GM23338 (cell line): ENCODE measurements at regions not wholly inside any gene's neighbourhood (a gene's known extent, or its start where the extent isn't known, plus 50 kb on each side); places are given as distances from the start of the nearest gene placed in this dataset.

Experiments
- ATAC-seq: fragments of 200-7000 bp; cut with Tn5 transposase; 3 replicates; pipeline ENCODE4 v1.9.1; 2020
- DNase-seq: peaks from one replicate; pipeline ENCODE4 v3.0.0-alpha.2; 2015; ENCODE audit warnings: low spot score
- H2AFZ ChIP-seq: fragments of 200-600 bp; sonication (generic); 2 replicates; pipeline ENCODE4 v1.8.0; 2016; ENCODE audit warnings: antibody characterized with exemption, mild to moderate bottlenecking, moderate library complexity
- H3F3A ChIP-seq: fragments of 200-600 bp; sonication (generic); replicated peaks from 2 replicates; pipeline ENCODE4 v1.8.0; 2017; ENCODE audit warnings: antibody characterized with exemption, mixed run types, low read depth
- H3K27ac ChIP-seq: fragments of 200-600 bp; sonication (generic); 2 replicates; pipeline ENCODE4 v1.6.1; 2016; ENCODE audit warnings: low read depth
- H3K27me3 ChIP-seq: fragments of 200-600 bp; sonication (generic); 2 replicates; pipeline ENCODE4 v1.8.0; 2016; ENCODE audit warnings: mild to moderate bottlenecking, mixed run types, moderate library complexity; ENCODE audit not compliant: insufficient read depth
- H3K36me3 ChIP-seq: fragments of 200-600 bp; sonication (generic); 2 replicates; pipeline ENCODE4 v1.8.0; 2016; ENCODE audit warnings: mild to moderate bottlenecking; ENCODE audit not compliant: insufficient read depth
- H3K4me1 ChIP-seq: fragments of 200-600 bp; sonication (generic); 2 replicates; pipeline ENCODE4 v1.8.0; 2016; ENCODE audit warnings: mild to moderate bottlenecking, moderate library complexity; ENCODE audit not compliant: insufficient read depth
- H3K4me2 ChIP-seq: fragments of 200-600 bp; sonication (generic); 2 replicates; pipeline ENCODE4 v1.7.1; 2017; ENCODE audit warnings: mixed run types
- H3K4me3 ChIP-seq: fragments of 200-600 bp; sonication (generic); 2 replicates; pipeline ENCODE4 v1.6.1; 2016; ENCODE audit warnings: mixed run types
- H3K79me2 ChIP-seq: fragments of 200-600 bp; sonication (generic); replicated peaks from 2 replicates; pipeline ENCODE4 v1.8.0; 2017; ENCODE audit warnings: mild to moderate bottlenecking; ENCODE audit not compliant: insufficient read depth
- H3K9me2 ChIP-seq: fragments of 200-600 bp; sonication (generic); 2 replicates; pipeline ENCODE4 v1.8.0; 2017; ENCODE audit not compliant: insufficient read depth
- H4K20me1 ChIP-seq: fragments of 200-600 bp; sonication (generic); replicated peaks from 2 replicates; pipeline ENCODE4 v1.8.0; 2017; ENCODE audit warnings: mild to moderate bottlenecking; ENCODE audit not compliant: insufficient read depth
- H3K27ac Mint-ChIP-seq: 2 replicates; pipeline ENCODE4 v1.8.0; 2020; ENCODE audit warnings: inconsistent platforms, mild to moderate bottlenecking, moderate library complexity, mixed read lengths
- H3K27me3 Mint-ChIP-seq: 3 replicates; pipeline ENCODE4 v1.8.0; 2022; ENCODE audit warnings: low read depth, mild to moderate bottlenecking, moderate library complexity, mixed read lengths, inconsistent platforms; ENCODE audit not compliant: insufficient read depth, poor library complexity
- H3K36me3 Mint-ChIP-seq: 3 replicates; pipeline ENCODE4 v1.8.0; 2021; ENCODE audit warnings: low read depth, mild to moderate bottlenecking, inconsistent platforms, moderate library complexity, mixed read lengths
- H3K4me1 Mint-ChIP-seq: 3 replicates; pipeline ENCODE4 v1.8.0; 2020; ENCODE audit warnings: mild to moderate bottlenecking, inconsistent platforms, mixed read lengths
- H3K4me3 Mint-ChIP-seq: 3 replicates; pipeline ENCODE4 v1.8.0; 2021; ENCODE audit warnings: moderate library complexity, mild to moderate bottlenecking, inconsistent platforms, mixed read lengths
- H3K9me3 Mint-ChIP-seq: 3 replicates; pipeline ENCODE4 v1.8.0; 2020; ENCODE audit warnings: moderate library complexity, mild to moderate bottlenecking, inconsistent platforms, mixed read lengths
- CREB1 ChIP-seq: fragments of 250-450 bp; sonication (Bioruptor Pico); IDR thresholded peaks from 2 replicates; pipeline ENCODE4 v1.5.0; 2020; ENCODE audit warnings: low read depth, mild to moderate bottlenecking, moderate library complexity
- CTCF ChIP-seq, 2 experiments: fragments of 200-600 bp in 1 of 2; sonication (generic) in 1 of 2; conservative IDR thresholded peaks; 2 replicates each; pipeline versions ENCODE4 v1.5.1 to v1.6.1; 2016 to 2017; ENCODE audit warnings: antibody characterized with exemption in 2 of 2, low read depth in 2 of 2, mild to moderate bottlenecking in 2 of 2, moderate library complexity in 1 of 2
- EZH2 ChIP-seq: fragments of 200-600 bp; sonication (generic); IDR thresholded peaks from one replicate; pipeline ENCODE4 v1.8.0; 2017; ENCODE audit warnings: antibody characterized with exemption, mild to moderate bottlenecking, low read depth; ENCODE audit not compliant: unreplicated experiment
- EZH2phosphoT487 ChIP-seq: fragments of 200-600 bp; sonication (generic); IDR thresholded peaks from one replicate; pipeline ENCODE4 v1.8.1; 2018; ENCODE audit warnings: antibody characterized with exemption; ENCODE audit not compliant: unreplicated experiment
- JUNB ChIP-seq: IDR thresholded peaks from one replicate; pipeline ENCODE4 v1.6.1; 2016; ENCODE audit warnings: antibody characterized with exemption; ENCODE audit not compliant: unreplicated experiment
- NANOG ChIP-seq: IDR thresholded peaks from 2 replicates; pipeline ENCODE4 v1.6.1; 2016; ENCODE audit warnings: antibody characterized with exemption, borderline replicate concordance
- POLR2AphosphoS5 ChIP-seq: IDR thresholded peaks from 2 replicates; pipeline ENCODE4 v1.6.1; 2016; ENCODE audit warnings: antibody characterized with exemption, low read depth
- REST ChIP-seq: IDR thresholded peaks from one replicate; pipeline ENCODE4 v1.6.1; 2018; ENCODE audit warnings: antibody characterized with exemption; ENCODE audit not compliant: unreplicated experiment
- ZNF114 ChIP-seq: fragments of 250-450 bp; sonication (Bioruptor Pico); IDR thresholded peaks from 2 replicates; pipeline ENCODE4 v1.5.0; 2020; ENCODE audit warnings: mild to moderate bottlenecking, moderate library complexity
- ZNF462 ChIP-seq: fragments of 250-450 bp; sonication (Bioruptor Pico); IDR thresholded peaks from 2 replicates; pipeline ENCODE4 v1.5.0; 2020; ENCODE audit warnings: mild to moderate bottlenecking, moderate library complexity

GRCh38 chr9:107178293-107178692 lies 104.8 kb upstream of the RAD23B start:
- Histone ChIP-seq H3K27ac (no peak overlapping the region), H2AFZ (no peak overlapping the region), H3K27me3 (no peaks in the 10 kb centered on the region), H3K4me1 (peaks cover 8% of the 10 kb centered on the region), H4K20me1 (no peaks in the 10 kb centered on the region), H3F3A (no peaks in the 10 kb centered on the region), H3K36me3 (no peaks in the 10 kb centered on the region), H3K79me2 (no peaks in the 10 kb centered on the region), H3K4me2 (no peak overlapping the region), H3K9me2 (no peaks in the 10 kb centered on the region), H3K4me3 (no peak overlapping the region)
- no peak for DNase-seq
- H3K36me3 Mint-ChIP-seq = no peaks in the 10 kb centered on the region
- ATAC-seq = no peak
- no peak overlapping the region for H3K4me3 Mint-ChIP-seq
- peaks cover 15% of the 10 kb centered on the region for H3K4me1 Mint-ChIP-seq
- no peak overlapping the region for H3K27ac Mint-ChIP-seq
- H3K9me3 Mint-ChIP-seq = no peaks in the 10 kb centered on the region; the same call in 2 of the 3 replicates
- H3K27me3 Mint-ChIP-seq = peaks cover 4% of the 10 kb centered on the region
- TF ChIP-seq ZNF114 (no peak), EZH2 (no peak), CTCF (conservative IDR thresholded peaks at IDR 0.05; ENCODE audit: low read depth in 2 of 2) (no peak), CREB1 (no peak), NANOG (no peak)

GRCh38 chr9:107180206-107180605 lies 102.9 kb upstream of the RAD23B start:
- Histone ChIP-seq H3K27ac (no peak overlapping the region), H3K79me2 (no peaks in the 10 kb centered on the region), H2AFZ (no peak overlapping the region), H3K9me2 (no peaks in the 10 kb centered on the region), H3K27me3 (no peaks in the 10 kb centered on the region), H3K4me2 (no peak overlapping the region), H3F3A (no peaks in the 10 kb centered on the region), H3K4me3 (no peak overlapping the region), H4K20me1 (no peaks in the 10 kb centered on the region), H3K4me1 (peaks cover 8% of the 10 kb centered on the region), H3K36me3 (no peaks in the 10 kb centered on the region)
- Mint-ChIP-seq H3K4me3 (no peak overlapping the region), H3K27ac (no peak overlapping the region), H3K9me3 (no peaks in the 10 kb centered on the region; the same call in 2 of the 3 replicates), H3K36me3 (no peaks in the 10 kb centered on the region), H3K4me1 (peaks cover 15% of the 10 kb centered on the region), H3K27me3 (peaks cover 4% of the 10 kb centered on the region)
- ATAC-seq (no peak), DNase-seq (no peak)
- TF ChIP-seq POLR2AphosphoS5 (no peak), EZH2 (no peak), ZNF462 (CRISPR knock-in tag) (no peak), EZH2phosphoT487 (no peak), NANOG (no peak), REST (no peak), ZNF114 (no peak), CREB1 (no peak), JUNB (no peak)
